Stomach (tissue), 4 donors: ENCODE measurements at regions not wholly inside any gene's neighbourhood (a gene's known extent, or its start where the extent isn't known, plus 50 kb on each side); places are given as distances from the start of the nearest gene placed in this dataset.

Source experiments
- CTCF ChIP-seq, 7 experiments: fragments of 450-650 bp in 4 of 7; fragments of 200-600 bp in 3 of 7; sonication (generic) in 3 of 7; IDR thresholded peaks; one replicate each; pipeline ENCODE4 v1.5.1; 2016 to 2019; ENCODE audit warnings: antibody characterized with exemption in 7 of 7, control low read depth in 2 of 7, mild to moderate bottlenecking in 1 of 7
- POLR2A ChIP-seq, 4 donors: fragments of 450-650 bp; IDR thresholded peaks; one replicate each; pipeline ENCODE4 v1.6.1; 2016; ENCODE audit warnings: antibody characterized with exemption in 4 of 4, control low read depth in 2 of 4, mild to moderate bottlenecking in 1 of 4, moderate library complexity in 1 of 4
- POLR2AphosphoS5 ChIP-seq, 3 donors: sonication (generic); formaldehyde crosslinking; IDR thresholded peaks; one replicate each; pipeline ENCODE4 v1.6.1; 2016; ENCODE audit warnings: antibody characterized with exemption in 3 of 3

- no peak for TF ChIP-seq POLR2A (IDR thresholded peaks at IDR 0.05)
- no peak for TF ChIP-seq CTCF (IDR thresholded peaks at IDR 0.05)
- TF ChIP-seq POLR2AphosphoS5 (IDR thresholded peaks at IDR 0.05), result no peak
These were observed 656.5 kb downstream of the TLE1 start for GRCh38 chr9:81032831-81033230.
